AG20443 (cell line): ENCODE measurements at regions not wholly inside any gene's neighbourhood (a gene's known extent, or its start where the extent isn't known, plus 50 kb on each side); places are given as distances from the start of the nearest gene placed in this dataset.

ENCODE experiments used
- DNase-seq: peaks from one replicate; pipeline ENCODE4 v3.0.0; 2012; ENCODE audit warnings: low spot score, mixed read lengths

DNA sequence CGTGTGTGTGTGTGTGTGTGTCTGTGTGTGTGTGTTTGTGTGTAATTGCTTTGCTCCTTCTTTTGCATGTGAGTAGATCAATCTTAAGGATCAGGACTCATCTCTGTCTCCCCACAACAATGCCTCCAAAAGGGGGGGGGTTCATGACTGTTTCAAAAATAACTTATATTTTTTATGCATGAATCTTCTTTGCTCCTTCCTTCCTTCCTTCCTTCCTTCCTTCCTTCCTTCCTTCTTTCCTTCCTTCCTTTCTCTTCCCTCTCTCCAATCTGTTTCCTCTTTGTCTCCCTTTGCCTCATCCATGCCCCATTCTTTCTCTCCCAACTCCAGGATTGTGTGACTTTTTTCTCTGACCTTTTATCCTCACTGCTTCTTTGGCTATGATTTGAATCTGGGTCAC, 126.4 kb upstream of the OSMR start:
- no peak for DNase-seq

DNA sequence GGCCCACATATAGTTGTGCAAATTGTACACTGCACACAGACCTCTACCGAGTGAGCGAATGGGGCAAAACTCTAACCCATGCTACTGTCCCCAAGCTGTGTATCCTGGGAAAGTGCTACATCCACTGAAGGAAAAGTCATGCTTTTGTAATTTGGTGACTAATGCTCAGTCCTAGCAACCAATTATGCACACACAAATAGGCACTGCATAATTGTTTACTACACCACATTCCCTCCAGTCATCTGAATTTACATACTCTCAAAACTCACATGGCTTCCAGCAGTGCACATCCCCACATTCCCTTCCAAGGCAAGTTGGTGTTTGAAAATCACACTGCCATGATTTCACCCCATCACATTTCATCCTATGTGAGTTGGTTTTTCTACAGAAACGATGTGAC, 125.9 kb upstream of the OSMR start:
- peak; percentile 80 for DNase-seq

DNA sequence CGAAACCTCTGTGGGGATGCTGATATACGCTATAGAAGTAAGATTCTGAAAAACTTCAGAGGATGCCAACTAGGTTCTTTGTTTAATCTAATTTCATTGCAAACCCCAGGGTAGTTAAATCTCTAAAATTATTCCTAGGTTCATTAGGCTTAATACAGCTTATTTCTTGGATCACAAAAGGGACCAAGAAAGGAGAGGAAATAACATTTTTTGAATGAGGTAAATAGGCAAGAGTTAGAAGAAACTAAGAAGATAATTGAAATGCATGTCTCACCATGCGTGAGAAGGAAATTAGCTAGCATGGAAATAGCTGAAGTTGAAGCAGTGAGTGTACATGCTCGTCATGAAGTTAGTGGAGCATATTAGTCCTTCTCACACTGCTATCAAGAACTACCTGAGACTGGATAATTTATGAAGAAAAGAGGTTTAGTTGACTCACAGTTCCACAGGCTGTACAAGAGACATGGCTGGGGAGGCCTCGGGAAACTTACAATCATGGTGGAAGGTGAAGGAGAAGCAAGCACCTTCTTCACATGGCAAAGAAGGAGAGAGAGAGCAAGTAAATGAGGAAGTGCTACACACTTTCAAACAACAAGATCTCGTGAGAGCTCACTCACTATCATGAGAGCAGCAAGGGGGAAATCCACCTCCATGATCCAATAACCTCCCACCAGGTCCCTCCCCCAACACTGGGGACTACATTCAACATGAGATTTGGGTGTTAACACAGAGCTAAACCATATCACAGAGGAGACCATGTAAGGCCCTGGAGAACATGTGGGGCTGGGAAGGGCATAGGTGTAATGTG, 125.1 kb upstream of the OSMR start:
- DNase-seq: no peak

DNA sequence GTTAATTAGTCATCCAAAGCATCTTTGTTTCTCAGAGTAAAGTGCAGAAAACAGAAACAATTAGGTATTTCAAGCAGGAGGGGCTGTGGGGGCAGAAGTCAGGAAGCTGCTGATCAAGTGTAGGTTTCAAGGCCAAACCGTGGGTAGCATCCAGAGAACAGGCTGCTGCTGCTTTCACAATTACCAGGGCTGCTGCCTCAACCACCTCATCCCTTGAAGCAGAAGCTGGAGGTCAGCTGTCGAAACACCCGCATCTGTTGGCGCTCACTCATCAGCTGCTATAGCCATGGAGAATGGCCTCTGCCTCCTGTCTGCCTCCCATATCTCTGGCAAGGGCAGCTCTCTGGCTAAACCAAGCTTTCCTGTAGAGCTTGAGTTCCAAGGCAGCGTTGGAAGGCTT, 122.9 kb upstream of the OSMR start:
- no peak for DNase-seq

DNA sequence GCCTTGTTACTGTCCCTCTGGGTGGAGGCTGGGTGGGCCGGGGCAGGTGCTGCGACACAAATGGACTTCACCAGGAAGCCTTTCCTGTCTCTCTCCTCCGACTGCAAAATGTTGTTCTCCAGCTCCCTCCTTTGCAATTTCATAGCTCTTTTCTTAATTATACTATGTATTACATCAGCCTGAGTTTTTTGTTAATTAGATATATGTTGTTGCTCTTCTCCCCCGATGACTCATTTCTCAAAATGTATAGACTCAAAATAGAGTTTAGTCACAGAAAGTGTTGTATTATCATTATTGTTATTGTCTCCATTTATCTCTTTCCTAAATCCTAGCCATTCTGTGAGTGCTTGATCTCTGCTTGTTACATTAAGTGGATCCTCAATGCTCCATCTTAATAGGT, 122.4 kb upstream of the OSMR start:
- DNase-seq: no peak

DNA sequence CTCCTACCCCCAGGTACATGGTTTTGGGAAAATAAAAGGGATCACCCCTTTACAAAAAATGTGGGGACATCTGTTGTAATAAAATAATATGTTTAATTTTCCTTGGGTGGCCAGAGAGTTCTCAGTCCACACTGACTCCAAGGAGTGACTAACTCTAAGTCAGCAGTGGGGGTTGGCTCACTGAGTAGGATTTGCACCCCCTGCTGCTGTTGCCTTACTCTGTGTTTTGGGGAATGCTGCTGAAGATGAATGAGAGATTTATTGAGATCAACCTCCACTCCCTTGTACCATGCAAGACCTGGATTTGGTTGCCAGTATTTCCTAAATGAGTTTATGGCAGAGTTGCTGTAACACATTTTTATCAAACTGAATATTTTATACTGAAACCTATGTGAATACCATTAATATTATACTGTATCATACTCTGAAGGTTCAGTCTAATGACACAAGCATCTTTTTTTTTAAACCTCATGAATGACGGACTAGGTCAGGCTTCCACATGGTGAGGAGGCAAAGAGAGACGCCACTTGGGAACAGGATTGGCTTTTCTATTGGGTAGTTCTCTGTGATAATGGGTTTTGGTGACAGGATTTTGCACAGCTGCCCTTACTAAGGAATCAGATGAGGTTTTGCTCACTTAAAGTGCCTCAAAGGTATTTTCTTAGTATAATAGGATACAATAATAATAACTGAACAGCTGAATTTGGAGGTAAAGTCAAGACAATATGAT, 121.3 kb upstream of the OSMR start:
- DNase-seq: peak; percentile 73

DNA sequence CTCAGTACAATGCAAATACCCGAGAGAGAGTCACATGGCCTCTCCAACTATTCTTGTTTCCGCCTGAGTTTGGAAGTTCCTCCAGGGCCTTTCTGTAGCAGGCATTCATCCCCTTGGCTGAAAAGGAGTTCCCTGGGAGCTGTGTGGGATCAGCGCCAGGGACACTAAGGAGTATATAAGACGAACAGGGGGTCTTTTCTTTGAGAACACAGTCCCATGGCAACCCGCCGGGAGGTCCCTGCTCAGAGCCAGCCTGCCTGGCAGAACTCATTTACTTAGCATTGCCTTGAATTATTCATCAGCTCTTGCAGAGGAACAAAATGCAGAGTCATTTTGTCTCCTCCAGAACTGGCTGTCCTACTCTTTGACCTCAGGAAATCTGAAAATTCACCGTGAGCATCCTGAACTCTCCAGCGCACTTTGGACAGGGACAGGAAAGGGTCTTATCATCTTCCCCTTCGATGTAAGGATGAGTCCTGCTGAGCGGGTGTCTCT, 120.4 kb upstream of the OSMR start:
- no peak for DNase-seq

DNA sequence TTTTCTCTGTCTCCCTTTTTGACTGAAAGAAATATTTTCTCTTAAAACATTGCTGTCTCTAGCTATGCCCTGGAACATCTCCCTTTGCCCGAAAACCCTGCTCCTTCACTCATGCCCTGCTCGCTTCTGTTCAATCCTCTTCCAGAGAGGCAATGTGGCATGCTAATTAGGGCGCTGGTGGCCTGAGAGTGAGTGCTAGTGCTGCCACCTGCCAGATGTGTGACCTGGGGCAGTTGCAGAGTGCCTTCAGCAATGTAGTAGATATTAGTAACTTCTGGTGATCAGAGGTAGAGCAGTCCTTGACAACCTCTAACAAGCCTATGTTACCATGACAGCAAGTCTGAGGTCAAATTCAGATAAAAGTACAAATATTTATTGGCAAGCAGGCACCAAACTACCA, 119.5 kb upstream of the OSMR start:
- DNase-seq: no peak

DNA sequence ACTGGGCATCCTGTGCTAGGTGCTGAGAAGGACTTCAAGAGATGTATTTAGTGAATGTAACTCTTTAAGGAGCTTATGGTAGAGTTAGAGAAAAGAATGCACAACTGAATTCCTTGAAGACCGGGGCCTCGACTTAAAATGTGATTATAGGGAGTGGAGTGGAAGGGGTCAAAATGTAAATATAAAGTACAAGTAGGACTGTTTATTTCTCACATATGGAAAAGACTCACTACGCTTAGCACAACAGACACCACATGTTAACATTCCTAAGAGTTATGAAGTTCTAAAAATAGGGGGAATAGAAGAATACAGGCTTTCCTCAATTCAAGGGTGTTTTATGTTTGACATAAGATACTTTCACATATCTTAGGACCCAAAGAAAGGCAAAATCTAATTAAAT, 117.8 kb upstream of the OSMR start:
- no peak for DNase-seq

DNA sequence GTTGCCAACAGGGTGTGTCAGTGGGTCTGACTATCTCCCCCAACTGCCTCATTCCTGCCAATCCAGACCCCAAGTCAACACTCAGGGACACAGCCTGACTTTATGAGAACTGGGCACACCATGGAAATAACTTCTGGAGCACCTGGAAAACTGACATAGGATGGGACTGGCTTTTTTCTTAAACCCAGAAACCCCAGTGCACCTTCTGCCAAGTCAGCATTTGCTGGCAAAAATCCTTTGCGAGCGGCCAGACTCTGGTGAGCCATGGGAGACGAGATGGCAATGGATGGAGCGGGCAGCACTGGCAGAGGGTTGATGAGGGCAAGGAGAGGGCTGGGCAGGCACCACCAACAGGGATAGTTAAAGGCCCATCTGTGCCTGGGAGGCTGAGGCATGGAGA, 114.4 kb upstream of the OSMR start:
- no peak for DNase-seq

DNA sequence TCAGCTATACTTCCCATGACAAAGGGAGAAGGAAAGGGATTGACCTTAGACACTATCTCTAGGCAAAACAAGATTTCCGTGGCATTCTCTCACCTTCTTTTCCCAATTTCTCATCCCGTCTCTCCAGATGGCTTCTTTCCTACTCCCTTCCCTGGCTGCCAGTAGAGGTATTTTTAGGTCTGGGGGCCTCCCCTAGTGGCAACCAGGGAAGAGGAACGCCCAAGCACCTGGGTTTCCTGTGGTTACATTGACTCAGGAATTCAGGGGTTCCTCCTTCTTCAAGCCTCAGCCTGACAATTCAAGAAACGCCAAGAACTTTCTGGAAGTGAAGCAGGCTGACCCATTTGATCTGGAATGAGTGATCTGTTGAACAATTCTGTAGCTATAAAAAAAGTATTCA, 111.5 kb upstream of the OSMR start:
- DNase-seq: no peak

DNA sequence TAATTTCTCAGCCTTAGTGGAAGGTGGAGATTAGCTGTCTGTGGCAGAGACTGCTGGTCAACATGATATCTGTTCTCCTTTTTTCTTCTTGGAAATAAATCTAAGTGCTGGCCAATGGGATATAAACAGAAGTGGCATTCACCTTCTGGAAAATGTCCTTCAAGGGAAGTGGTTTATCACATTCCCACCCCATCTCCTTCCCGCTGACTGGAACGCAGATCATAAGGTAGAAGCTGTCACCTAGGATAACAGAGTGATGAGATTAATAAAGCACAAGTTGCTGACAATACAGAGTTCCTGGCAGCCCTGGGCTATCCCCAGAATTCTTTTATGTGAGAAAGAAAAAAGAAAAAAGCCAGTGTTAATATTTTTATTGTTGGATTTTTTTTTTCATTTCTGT, 109.7 kb upstream of the OSMR start:
- no peak for DNase-seq

DNA sequence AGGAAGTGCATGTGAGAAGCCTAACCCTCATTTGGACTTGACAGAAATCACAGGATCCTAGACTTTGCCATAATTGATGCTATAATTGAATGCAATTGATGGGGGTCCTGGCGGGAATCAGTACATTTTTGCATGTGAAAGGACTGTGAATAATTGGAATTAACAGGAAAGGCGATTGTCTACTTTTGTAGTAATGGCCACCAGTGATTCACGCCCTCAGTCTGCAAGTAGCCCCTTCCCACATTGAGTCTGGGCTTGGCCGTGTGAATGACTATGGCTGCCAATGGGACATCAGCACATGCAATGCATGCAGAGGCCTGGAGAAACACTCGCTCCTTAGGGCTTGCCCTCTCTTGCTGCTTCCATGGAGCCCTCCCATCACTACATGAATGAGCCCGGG, 107.8 kb upstream of the OSMR start:
- no peak for DNase-seq

DNA sequence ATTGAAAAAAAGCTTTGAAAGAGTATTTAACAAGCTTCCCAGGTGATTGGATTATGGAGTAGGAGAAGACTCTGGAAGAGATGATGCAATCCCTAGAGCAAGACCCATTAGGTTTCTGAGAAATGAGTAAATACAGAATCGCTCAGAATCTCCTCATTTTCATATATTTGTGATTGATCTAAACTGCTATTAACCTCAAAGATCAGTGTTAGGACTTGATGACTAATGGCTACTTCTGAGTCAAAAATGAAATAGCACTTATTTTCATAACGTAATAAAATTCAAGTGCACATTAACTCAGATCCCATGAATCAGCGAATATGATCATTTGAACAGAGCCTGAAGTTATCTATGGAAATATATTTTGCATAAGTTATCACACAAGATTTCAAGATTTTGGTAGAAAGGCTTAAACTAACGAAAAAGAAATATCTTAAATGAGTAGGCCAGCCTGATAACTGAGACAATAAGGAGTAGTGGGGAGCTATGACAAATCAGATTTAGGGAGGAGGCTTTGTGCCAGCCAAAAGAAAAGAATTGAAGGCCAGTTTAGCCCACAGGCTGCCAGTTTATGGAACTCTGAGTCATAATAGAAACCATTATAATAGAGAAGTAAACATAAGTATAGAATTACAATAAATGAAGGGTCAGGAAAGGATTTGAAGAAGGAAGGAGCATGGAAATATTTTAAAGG, 106.7 kb upstream of the OSMR start:
- DNase-seq: no peak

DNA sequence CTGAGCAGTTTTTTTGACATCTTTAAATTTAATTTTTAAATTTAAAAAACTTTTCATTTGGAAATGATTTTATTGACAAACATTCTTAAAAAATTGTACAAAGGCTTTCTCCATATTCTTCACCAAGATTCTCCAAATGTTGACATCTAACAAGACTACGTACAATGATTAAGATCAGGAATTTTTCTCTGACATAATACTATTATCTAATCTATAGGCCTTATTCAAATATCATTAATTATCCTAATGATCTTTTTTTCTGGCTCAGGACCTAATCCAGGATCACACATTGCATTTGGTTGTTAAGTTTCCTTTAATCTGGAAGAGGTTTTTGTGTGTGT, 106.1 kb upstream of the OSMR start:
- no peak for DNase-seq

DNA sequence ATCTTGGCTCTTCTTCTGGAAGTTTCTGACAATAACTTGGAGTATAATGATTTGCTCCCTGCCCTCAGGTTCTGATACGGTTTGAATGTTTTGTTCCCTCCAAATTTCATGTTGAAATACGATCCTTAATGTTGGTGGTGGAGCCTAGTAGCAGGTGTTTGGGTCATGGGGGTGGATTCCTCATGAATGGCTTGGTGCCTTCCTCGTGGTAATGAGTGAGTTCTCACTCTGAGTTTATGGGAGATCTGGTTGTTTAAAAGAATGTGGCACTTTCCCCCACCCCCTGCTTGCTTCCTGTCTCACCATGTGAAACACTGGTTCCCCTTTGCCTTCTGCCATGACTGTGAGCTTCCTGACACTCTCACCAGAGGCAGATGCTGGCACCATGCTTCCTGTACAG, 103.0 kb upstream of the OSMR start:
- no peak for DNase-seq

DNA sequence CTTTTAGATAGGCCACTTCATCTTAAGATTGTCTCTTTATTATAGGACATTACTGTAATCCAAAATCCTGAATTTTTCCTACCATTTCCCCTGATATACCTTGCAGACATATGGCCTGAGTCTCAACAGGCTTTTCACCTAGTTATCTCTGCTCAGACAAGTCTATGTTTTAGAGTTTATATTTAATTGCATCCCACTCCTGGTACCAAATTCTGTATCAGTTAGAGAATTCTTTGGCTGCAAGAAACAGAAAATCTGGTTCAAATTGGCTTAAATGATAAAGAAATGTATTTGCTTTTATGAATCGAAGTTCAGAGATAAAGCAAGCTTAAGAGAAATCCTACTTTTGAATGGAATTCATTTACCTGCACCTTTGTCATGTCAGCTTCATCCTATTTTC, 102.2 kb upstream of the OSMR start:
- no peak for DNase-seq

DNA sequence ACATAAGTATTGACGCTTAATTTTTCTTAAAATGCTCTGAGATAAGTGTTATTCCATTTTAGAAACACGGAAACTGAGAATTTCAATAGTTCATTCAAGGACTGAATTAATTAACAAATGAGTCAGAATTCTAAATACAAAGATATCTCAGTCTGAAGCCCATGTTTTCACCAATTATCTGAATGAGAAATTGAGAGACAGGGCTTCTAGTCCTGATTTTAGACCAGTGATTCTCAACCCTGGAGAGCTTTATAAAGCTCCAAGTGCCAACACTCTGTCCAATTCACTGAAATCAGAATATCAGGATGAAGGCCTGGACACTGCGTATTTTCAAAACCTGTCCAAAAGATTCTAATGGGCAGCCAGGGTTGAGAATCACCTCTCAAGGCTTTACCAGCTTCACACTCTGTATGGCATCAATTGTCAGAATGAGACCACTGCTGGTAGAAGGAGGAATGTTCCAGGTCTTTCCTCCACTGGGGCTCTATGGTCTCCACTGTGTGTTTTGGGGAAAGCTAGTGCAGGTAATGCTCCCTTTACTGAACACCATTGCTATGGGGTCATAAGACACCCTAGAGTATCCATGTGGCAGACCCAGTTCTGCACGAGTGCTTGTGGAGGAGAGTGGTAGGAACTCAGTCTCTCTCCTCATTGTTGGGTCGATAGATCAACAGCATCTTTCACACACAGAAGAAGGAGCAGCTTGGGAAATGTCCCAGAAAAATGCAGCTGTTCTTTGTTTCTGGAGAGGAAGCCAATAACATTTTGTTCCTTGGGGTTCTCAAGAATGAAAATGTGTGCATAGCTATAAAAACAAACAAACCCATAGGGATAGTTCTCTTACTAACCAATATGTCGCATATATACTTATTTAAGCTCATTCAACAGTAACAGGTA, 99.7 kb upstream of the OSMR start:
- DNase-seq: no peak

DNA sequence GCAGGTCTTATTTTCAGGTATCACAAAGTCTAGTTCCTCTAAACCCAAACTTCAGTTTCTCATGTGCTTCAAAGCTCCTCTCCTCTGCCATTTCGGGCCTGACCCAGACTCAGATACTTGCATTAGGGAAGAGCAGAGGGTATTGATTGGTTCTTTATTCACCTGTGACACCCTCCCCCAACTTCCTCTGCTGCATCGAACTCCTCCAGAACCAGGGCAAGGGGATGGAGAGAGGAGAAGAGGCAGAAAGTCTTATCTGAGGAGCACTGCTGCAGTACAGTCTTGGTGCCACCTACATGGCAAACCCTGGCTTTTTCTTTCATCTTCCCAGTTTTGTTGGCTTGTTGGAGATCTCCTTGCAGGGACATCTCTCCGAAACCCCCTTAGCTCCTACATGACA, 96.0 kb upstream of the OSMR start:
- no peak for DNase-seq

DNA sequence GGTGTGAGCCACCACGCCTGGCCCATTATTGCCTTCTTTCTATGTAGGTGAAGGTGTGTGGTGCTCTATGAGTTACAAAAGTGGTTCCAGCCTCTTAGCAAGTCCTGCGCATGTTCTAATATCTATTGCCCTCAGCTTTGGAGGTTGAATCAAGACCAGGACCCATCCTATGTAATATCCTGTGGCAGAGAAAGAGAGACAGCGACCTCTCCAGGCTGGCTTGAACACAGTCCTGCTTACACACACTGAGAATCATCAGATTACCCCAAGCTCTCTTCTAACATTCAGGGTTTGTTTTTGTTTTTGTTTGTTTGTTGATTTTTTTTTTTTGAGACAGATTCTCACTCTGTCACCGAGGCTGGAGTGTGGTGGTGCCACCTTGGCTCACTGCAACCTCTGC, 94.7 kb upstream of the OSMR start:
- DNase-seq: no peak

DNA sequence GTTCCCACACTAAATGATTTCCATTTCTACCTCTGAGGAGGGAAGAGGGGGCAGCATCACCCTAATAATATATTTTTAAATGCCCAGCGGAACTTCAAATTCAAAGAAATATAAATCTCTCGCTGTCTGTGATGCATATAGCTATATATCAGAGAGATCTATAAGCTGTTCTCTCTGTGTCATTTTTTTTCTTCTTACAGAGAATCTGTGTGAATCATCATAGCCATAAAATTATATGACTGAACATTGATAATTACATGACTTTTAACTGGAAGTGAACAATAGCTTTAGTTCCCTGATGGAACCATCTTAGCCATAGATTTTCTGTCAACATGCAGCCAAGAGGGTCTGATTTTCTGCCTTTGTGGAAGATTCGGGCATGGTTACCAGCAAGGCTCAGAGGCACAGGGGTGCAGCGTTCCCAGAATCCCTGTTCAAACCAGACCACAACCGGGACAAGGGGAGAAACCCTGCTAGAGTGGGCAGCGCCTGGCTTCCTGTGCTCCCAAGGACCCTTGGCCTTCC, 93.7 kb upstream of the OSMR start:
- DNase-seq: no peak

DNA sequence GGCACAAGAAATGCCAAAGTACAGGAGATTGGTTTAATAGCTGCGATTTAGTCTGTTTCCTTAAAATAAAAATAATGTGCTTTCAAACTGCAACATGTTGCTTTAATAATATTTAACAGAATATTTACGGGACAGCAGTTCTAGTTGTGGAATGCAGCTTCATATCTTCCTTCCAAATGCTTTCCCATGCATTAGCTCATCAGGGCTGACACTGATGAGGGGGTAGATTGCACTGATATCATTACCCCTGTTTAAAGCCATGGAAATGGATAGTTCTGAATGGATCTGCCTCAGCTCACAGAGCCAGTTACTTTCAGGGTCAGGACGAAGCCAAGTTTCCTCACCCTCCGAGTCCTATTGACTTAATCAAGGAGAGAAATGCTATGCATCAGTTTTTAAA, 93.2 kb upstream of the OSMR start:
- DNase-seq: no peak
